RWPE2 (cell line): ENCODE measurements at regions not wholly inside any gene's neighbourhood (a gene's known extent, or its start where the extent isn't known, plus 50 kb on each side); places are given as distances from the start of the nearest gene placed in this dataset.

Experiments used
- ATAC-seq: fragments of 200-7000 bp; cut with Tn5 transposase; 3 replicates; pipeline ENCODE4 v1.9.1; 2021; ENCODE audit warnings: low read depth
- DNase-seq: peaks from one replicate; pipeline ENCODE4 v3.0.0-alpha.2; 2020; ENCODE audit warnings: low spot score
- H3K27ac ChIP-seq: fragments of 450-650 bp; 2 replicates; pipeline ENCODE4 v1.5.1; 2017; ENCODE audit warnings: mild to moderate bottlenecking; ENCODE audit not compliant: poor library complexity, severe bottlenecking
- H3K27me3 ChIP-seq: fragments of 250-450 bp; sonication (Bioruptor Pico); 2 replicates; pipeline ENCODE4 v1.5.1; 2021; ENCODE audit warnings: mild to moderate bottlenecking, moderate library complexity; ENCODE audit not compliant: insufficient read depth, poor library complexity, severe bottlenecking
- H3K36me3 ChIP-seq: fragments of 250-450 bp; sonication (Bioruptor Pico); 2 replicates; pipeline ENCODE4 v1.5.1; 2020; ENCODE audit warnings: low read depth, mild to moderate bottlenecking, moderate library complexity
- H3K4me1 ChIP-seq: fragments of 250-450 bp; sonication (Bioruptor Pico); 2 replicates; pipeline ENCODE4 v1.5.1; 2021; ENCODE audit warnings: mild to moderate bottlenecking, moderate library complexity; ENCODE audit not compliant: insufficient read depth, poor library complexity, severe bottlenecking
- H3K4me3 ChIP-seq: fragments of 250-450 bp; sonication (Bioruptor Pico); 2 replicates; pipeline ENCODE4 v1.5.1; 2021; ENCODE audit warnings: mild to moderate bottlenecking, moderate library complexity; ENCODE audit not compliant: severe bottlenecking
- H3K9me3 ChIP-seq: fragments of 250-450 bp; sonication (Bioruptor Pico); 2 replicates; pipeline ENCODE4 v1.5.1; 2021; ENCODE audit warnings: mild to moderate bottlenecking, moderate library complexity; ENCODE audit not compliant: severe bottlenecking
- CTCF ChIP-seq: fragments of 450-650 bp; IDR thresholded peaks from one replicate; pipeline ENCODE4 v1.5.1; 2017; ENCODE audit warnings: mild to moderate bottlenecking, moderate library complexity; ENCODE audit not compliant: poor library complexity, severe bottlenecking

DNA sequence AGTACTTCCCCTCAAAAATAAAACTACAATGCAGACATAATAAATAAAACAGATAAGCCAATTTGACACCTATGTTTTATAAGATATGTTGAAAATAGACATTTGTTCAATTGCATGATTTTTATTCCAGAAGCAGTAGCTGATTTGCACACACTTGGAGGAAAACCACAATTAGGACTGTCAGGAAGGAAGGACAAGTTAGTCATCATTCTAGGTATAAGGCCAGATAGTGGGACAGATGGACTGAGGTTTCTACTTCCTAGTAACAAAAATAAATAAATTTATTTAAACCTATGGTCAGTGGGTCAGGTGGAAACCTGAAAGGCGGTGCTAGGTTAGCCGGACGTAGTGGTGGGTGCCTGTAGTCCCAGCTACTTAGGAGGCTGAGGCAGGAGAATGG is 141.8 kb upstream of the RASSF8 start:
- H3K4me3 ChIP-seq: no peak overlapping the region
- H3K4me1 ChIP-seq: no peaks in the 10 kb centered on the region
- no peak for TF ChIP-seq CTCF
- no peaks in the 10 kb centered on the region for H3K36me3 ChIP-seq
- H3K27me3 ChIP-seq: no peaks in the 10 kb centered on the region
- ATAC-seq (no peak), DNase-seq (no peak)
- H3K27ac ChIP-seq: no peak overlapping the region
- no peaks in the 10 kb centered on the region for H3K9me3 ChIP-seq

- TF ChIP-seq CTCF: no peak
Measured at GRCh38 chr12:25817166-25817565, 141.3 kb upstream of the RASSF8 start.

GRCh38 chr12:25818596-25819390 is 139.7 kb upstream of the RASSF8 start:
- no peaks in the 10 kb centered on the region for H3K27me3 ChIP-seq
- ATAC-seq: no peak
- TF ChIP-seq CTCF: no peak
- no peaks in the 10 kb centered on the region for H3K36me3 ChIP-seq
- no peaks in the 10 kb centered on the region for H3K4me1 ChIP-seq
- H3K4me3 ChIP-seq: no peak overlapping the region
- no peaks in the 10 kb centered on the region for H3K9me3 ChIP-seq
- no peak for DNase-seq
- H3K27ac ChIP-seq: no peak overlapping the region

More at GRCh38 chr12:25817166-25817565, 141.3 kb upstream of the RASSF8 start:
- no peak overlapping the region for H3K4me3 ChIP-seq
- H3K9me3 ChIP-seq: no peaks in the 10 kb centered on the region
- DNase-seq: no peak
- no peaks in the 10 kb centered on the region for H3K27me3 ChIP-seq
- H3K36me3 ChIP-seq: no peaks in the 10 kb centered on the region
- H3K4me1 ChIP-seq: no peaks in the 10 kb centered on the region
- H3K27ac ChIP-seq: no peak overlapping the region
- ATAC-seq: no peak

DNA sequence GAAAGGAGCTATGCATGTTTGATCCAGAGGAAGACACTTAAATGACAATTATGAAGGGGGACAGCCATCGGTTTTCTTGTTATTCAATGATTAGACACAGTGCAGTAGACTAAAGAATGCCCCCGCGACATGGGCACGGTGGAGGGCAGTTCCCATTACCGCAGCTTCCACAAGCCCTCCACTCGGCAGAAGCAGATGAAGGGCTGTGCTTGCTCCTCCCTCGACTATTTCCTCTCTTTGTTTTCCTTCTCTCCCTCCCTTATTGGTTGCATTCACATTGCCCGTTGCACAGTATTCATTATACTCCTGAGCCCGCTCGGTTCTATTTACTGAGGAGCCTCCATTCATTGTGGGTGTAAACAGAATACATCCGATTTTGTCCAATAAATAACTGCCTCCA is 138.8 kb upstream of the RASSF8 start:
- TF ChIP-seq CTCF: no peak
- ATAC-seq: no peak
- DNase-seq: no peak
- H3K9me3 ChIP-seq: no peaks in the 10 kb centered on the region
- no peaks in the 10 kb centered on the region for H3K36me3 ChIP-seq
- no peaks in the 10 kb centered on the region for H3K27me3 ChIP-seq
- no peak overlapping the region for H3K27ac ChIP-seq
- H3K4me1 ChIP-seq: no peaks in the 10 kb centered on the region
- H3K4me3 ChIP-seq: no peak overlapping the region

DNA sequence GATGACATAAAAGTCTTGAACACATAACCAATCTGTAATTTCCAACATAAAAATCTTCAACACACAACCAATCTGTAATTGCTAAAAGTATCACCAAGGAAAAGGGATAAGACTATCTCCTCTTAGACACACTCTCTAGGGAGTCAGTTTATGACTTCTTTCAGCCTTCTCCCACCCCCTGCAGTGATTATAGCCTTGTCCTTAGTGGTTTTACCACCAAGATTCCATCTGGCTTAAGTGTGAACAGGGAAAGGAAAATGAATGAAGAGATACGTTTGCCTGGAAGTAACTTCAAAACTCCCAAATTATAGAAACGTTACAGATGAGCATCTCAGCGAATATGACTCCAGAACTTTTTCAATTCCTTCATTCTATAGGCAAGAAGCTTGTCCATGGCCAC is 136.2 kb upstream of the RASSF8 start:
- DNase-seq (no peak), ATAC-seq (no peak)
- Histone ChIP-seq H3K36me3 (no peaks in the 10 kb centered on the region), H3K27me3 (no peaks in the 10 kb centered on the region), H3K9me3 (no peaks in the 10 kb centered on the region), H3K4me3 (no peak overlapping the region), H3K27ac (no peak overlapping the region), H3K4me1 (no peaks in the 10 kb centered on the region)
- no peak for TF ChIP-seq CTCF
